NAMALWA (cell line): ENCODE measurements at regions not wholly inside any gene's neighbourhood (a gene's known extent, or its start where the extent isn't known, plus 50 kb on each side); places are given as distances from the start of the nearest gene placed in this dataset.

ENCODE experiments used
- DNase-seq: peaks from one replicate; pipeline ENCODE4 v3.0.0-alpha.2; 2015; ENCODE audit warnings: low spot score

- no peak for DNase-seq
Observed at GRCh38 chr10:117716889-117717288, 174.3 kb downstream of the EMX2 start.

GRCh38 chr10:117718986-117719920 lies 176.7 kb downstream of the EMX2 start:
- no peak for DNase-seq

GRCh38 chr10:117720931-117721835 lies 178.6 kb downstream of the EMX2 start:
- no peak for DNase-seq

GRCh38 chr10:117721873-117722272 lies 179.3 kb downstream of the EMX2 start:
- DNase-seq, result no peak

- peak; percentile 3 for DNase-seq
Observed at GRCh38 chr10:117723343-117723742, 180.8 kb downstream of the EMX2 start.

- no peak for DNase-seq
Observed at GRCh38 chr10:117725993-117726392, 183.4 kb downstream of the EMX2 start.

- DNase-seq, result no peak
Observed at GRCh38 chr10:117726596-117727295, 184.2 kb downstream of the EMX2 start.

- DNase-seq, result no peak
Observed at GRCh38 chr10:117727421-117727820, 184.9 kb downstream of the EMX2 start.

- DNase-seq, result no peak
Observed at GRCh38 chr10:117728087-117728486, 185.5 kb downstream of the EMX2 start.

- no peak for DNase-seq
Observed at GRCh38 chr10:117729156-117729555, 186.6 kb downstream of the EMX2 start.

- DNase-seq, result no peak
Observed at GRCh38 chr10:117731121-117731791, 188.7 kb downstream of the EMX2 start.

- no peak for DNase-seq
Observed at GRCh38 chr10:117734731-117735405, 192.3 kb downstream of the EMX2 start.

GRCh38 chr10:117736655-117737054 lies 194.1 kb downstream of the EMX2 start:
- no peak for DNase-seq

GRCh38 chr10:117740088-117740487 lies 197.5 kb downstream of the EMX2 start:
- no peak for DNase-seq

GRCh38 chr10:117740691-117741222 lies 198.2 kb downstream of the EMX2 start:
- DNase-seq, result no peak

GRCh38 chr10:117741524-117741923 lies 199.0 kb downstream of the EMX2 start:
- DNase-seq, result peak; percentile 4

GRCh38 chr10:117743509-117743908 lies 201.0 kb downstream of the EMX2 start:
- no peak for DNase-seq

- no peak for DNase-seq
Observed at GRCh38 chr10:117745301-117745700, 202.8 kb downstream of the EMX2 start.

GRCh38 chr10:117746541-117747448 lies 204.2 kb downstream of the EMX2 start:
- no peak for DNase-seq

- DNase-seq, result no peak
Observed at GRCh38 chr10:117747636-117748035, 205.1 kb downstream of the EMX2 start.
